Adipocyte (in vitro differentiated cells): ENCODE measurements at regions not wholly inside any gene's neighbourhood (a gene's known extent, or its start where the extent isn't known, plus 50 kb on each side); places are given as distances from the start of the nearest gene placed in this dataset.
"Not testable (repeated sequence)": the region's sequence is repeated elsewhere in the genome, so short reads cannot be mapped to it uniquely, and the experiment has no call there.

Experiments used
- DNase-seq: peaks from one replicate; pipeline ENCODE4 v3.0.0-alpha.2; 2015; ENCODE audit warnings: low read depth
- H3K27me3 ChIP-seq: replicated peaks from 2 replicates; pipeline ENCODE4 v1.7.0; 2013; ENCODE audit warnings: mild to moderate bottlenecking, low read length, moderate library complexity; ENCODE audit not compliant: control insufficient read depth, insufficient read depth
- H3K36me3 ChIP-seq: 2 replicates; pipeline ENCODE4 v1.7.0; 2013; ENCODE audit warnings: low read length, mild to moderate bottlenecking, moderate library complexity; ENCODE audit not compliant: control insufficient read depth, insufficient read depth, severe bottlenecking
- H3K4me1 ChIP-seq: 2 replicates; pipeline ENCODE4 v1.7.0; 2013; ENCODE audit warnings: mild to moderate bottlenecking, low read length, moderate library complexity; ENCODE audit not compliant: control insufficient read depth, insufficient read depth
- H3K4me3 ChIP-seq: 2 replicates; pipeline ENCODE4 v1.7.0; 2013; ENCODE audit warnings: mild to moderate bottlenecking, low read length, moderate library complexity
- H3K9ac ChIP-seq: 2 replicates; pipeline ENCODE4 v1.7.0; 2013; ENCODE audit warnings: mild to moderate bottlenecking, low read length, moderate library complexity
- H3K9me3 ChIP-seq: 2 replicates; pipeline ENCODE4 v1.7.0; 2013; ENCODE audit warnings: mild to moderate bottlenecking, low read length, moderate library complexity; ENCODE audit not compliant: control insufficient read depth

DNA sequence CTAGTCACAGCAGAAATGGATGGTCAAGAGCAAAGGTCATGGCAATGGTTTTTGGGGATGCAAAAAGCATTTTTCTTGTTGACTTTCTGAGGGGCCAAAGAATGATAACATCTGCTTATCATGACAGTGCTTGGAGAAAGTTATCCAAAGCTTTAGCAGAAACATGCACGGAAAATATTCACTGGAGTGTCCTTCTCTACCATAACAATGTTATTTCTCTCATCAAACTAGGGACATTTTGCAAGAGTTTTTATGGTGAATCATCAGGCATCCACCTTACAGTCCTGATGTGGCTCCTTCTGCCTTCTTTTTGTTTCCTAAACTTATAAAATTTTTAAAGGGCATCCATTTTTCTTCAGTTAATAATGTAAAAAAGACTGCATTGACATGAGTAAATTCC lies 302.3 kb downstream of the HIVEP2 start:
- DNase-seq = no peak
- no peak overlapping the region for H3K4me3 ChIP-seq
- no peaks in the 10 kb centered on the region for H3K9me3 ChIP-seq
- H3K36me3 ChIP-seq = no peaks in the 10 kb centered on the region
- H3K9ac ChIP-seq = no peak overlapping the region
- H3K4me1 ChIP-seq = peaks cover 5% of the 10 kb centered on the region
- peaks cover 17% of the 10 kb centered on the region for H3K27me3 ChIP-seq

DNA sequence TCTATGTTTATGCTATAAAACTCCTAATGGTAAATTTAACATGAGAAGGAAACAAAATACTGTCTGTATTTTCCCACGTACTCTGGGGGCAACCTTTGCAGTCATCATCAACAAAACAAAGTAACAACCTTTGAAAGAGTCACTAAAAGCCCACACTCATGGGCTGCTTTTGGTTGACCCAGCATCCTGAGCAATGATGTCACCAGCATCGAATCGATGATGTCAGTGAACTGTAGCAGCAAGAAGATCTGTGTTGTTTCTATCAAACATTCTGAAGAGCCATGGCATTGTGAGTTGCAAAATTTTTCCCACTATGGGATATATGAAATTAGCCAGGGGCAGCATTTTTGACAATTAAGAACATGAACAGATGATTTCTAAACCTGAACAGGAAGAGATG lies 300.1 kb downstream of the HIVEP2 start:
- peaks cover 13% of the 10 kb centered on the region for H3K4me1 ChIP-seq
- H3K27me3 ChIP-seq = peaks cover 17% of the 10 kb centered on the region
- H3K4me3 ChIP-seq = no peak overlapping the region
- no peaks in the 10 kb centered on the region for H3K36me3 ChIP-seq
- no peak overlapping the region for H3K9ac ChIP-seq
- no peak for DNase-seq
- H3K9me3 ChIP-seq = no peaks in the 10 kb centered on the region

DNA sequence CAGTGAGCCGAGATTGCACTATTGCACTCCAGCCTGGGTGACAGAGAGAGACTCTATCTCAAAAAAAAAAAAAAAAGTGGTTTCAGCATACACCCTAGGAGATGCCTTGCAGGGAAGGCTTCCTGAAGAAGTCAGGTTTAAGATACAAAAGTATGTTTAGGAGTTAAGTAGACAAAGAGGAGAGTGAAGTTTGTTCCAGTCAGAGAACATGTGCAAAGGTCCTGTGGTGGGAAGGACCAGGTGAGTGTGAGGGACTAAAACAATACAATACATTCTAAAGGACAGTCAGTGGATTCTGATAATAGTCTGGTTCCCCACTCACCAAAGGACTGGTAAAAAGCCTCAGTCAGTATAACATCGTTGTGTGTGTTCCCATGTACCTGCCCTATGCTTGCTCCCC lies 299.3 kb downstream of the HIVEP2 start:
- Histone ChIP-seq H3K4me3 (no peak overlapping the region), H3K27me3 (peaks cover 17% of the 10 kb centered on the region), H3K36me3 (no peaks in the 10 kb centered on the region), H3K9me3 (no peaks in the 10 kb centered on the region), H3K9ac (no peak overlapping the region), H3K4me1 (peaks cover 13% of the 10 kb centered on the region)
- DNase-seq = no peak

DNA sequence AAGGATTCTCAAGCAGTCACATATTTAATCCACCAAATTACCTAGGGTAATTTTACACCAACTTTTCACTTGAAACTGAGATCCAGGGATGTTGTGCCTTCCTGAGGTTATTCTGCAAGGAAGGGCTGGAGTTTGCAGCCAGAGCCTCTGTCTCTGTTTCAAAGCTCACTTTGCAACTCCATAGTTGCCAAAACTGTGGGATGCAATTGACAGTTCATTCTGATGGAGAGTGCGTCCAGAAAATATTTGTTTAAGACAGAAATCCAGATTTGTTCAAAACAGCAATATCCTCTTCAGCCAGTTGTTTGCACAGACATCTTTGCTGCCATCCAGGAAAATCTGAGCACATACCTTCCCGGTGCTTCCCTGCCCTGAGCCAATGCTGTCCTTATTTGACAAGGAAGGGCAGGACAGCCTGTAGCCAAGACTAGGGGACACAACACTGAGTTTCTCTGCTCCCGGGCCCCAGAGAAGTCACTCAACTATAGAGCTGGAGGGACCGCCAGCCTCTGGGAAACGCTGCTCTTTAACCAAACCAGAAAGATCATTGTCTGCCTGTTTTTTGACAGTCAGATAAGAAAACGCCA lies 297.4 kb downstream of the HIVEP2 start:
- Histone ChIP-seq H3K9ac (no peak overlapping the region), H3K9me3 (no peaks in the 10 kb centered on the region), H3K4me1 (peaks cover 9% of the 10 kb centered on the region), H3K27me3 (peaks cover 17% of the 10 kb centered on the region), H3K4me3 (no peak overlapping the region), H3K36me3 (no peaks in the 10 kb centered on the region)
- no peak for DNase-seq

DNA sequence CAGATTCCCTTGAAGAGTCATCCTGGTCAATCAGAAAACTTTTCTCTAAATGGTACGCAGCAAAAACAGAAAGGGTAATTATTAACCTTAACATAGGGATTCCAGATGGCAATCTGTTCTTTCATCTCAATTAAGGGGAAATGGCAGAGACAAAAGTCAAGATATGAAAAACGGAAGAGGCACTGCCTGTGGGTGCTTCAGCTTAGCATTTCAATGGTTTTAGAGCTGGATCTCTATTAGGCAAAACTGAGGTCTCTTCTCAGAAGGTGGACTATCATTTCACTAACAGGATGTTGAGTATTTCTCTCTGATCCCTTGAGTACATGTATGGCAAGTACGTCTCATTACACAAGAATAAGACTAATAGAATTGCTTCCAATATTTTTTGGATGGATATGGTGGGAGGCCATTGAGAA lies 296.9 kb downstream of the HIVEP2 start:
- Histone ChIP-seq H3K4me1 (peaks cover 7% of the 10 kb centered on the region), H3K9ac (no peak overlapping the region), H3K27me3 (peaks cover 17% of the 10 kb centered on the region), H3K4me3 (no peak overlapping the region), H3K9me3 (no peaks in the 10 kb centered on the region), H3K36me3 (no peaks in the 10 kb centered on the region)
- DNase-seq = no peak

DNA sequence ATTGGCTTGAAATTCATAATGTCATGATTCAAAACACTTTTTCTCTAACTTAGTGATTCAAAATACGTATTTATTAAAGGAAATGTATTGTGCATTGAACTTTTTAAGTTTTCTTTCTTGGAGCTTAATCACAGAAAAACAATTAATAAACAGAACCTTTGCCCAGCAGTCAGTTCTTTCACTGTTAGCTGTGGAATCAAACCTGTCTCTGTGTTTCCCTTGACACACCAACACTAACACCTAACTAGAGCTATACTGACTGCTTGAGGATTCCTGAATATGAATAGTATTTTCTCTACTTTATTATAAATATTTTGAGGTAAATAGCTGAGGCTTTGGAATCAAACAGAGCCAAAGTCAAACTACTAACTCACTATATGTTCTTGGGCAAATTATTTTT lies 296.4 kb downstream of the HIVEP2 start:
- Histone ChIP-seq H3K4me3 (no peak overlapping the region), H3K27me3 (peaks cover 17% of the 10 kb centered on the region), H3K9ac (no peak overlapping the region), H3K9me3 (no peaks in the 10 kb centered on the region), H3K4me1 (peaks cover 10% of the 10 kb centered on the region), H3K36me3 (no peaks in the 10 kb centered on the region)
- no peak for DNase-seq

DNA sequence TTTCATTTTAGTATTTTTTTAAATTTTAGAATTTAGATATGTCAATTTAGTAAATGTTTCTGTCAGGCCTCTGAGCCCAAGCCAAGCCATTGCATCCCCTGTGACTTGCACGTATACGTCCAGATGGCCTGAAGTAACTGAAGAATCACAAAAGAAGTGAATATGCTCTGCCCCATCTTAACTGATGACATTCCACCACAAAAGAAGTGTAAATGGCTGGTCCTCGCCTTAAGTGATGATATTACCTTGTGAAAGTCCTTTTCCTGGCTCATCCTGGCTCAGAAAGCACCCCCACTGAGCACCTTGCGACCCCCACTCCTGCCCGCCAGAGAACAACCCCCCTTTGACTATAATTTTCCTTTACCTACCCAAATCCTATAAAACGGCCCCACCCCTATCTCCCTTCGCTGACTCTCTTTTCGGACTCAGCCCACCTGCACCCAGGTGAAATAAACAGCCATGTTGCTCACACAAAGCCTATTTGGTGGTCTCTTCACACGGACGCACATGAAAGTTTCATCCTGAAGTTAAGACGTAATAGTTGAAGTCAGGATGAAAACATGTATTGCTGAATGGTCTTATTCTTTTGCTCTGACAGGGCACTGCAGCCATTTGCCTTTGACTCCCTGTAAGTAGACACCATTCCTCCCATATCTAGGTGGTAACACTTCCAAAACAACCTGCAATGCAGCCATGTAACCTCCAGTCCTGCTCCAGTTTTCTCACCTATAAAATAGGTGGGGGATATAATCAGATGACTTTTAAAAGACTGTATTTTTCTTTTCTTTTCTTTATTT lies 295.3 kb downstream of the HIVEP2 start:
- H3K9me3 ChIP-seq, DNase-seq, H3K9ac ChIP-seq, H3K4me3 ChIP-seq, H3K36me3 ChIP-seq: not testable (repeated sequence)
- Histone ChIP-seq H3K27me3 (peaks cover 17% of the 10 kb centered on the region), H3K4me1 (peaks cover 12% of the 10 kb centered on the region)

DNA sequence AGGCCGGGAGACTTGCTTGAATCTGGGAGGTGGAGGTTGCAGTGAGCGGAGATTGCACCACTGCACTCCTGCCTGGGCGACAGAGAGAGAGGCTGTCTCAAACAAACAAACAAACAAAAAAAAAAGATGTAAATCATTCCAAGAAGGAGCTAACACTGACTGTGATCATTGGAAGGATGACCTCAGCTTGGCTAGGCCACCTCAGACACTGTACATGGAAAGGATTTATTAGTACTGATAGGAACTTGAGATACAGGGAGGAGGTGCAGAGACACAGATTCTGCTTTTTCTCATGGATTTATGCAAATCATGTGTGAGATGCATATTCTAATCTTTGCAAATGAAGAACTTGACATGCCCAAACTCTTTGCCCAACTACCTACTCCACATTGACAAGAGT lies 293.6 kb downstream of the HIVEP2 start:
- Histone ChIP-seq H3K36me3 (no peaks in the 10 kb centered on the region), H3K9me3 (no peaks in the 10 kb centered on the region), H3K4me3 (no peak overlapping the region), H3K4me1 (peaks cover 12% of the 10 kb centered on the region), H3K9ac (no peak overlapping the region), H3K27me3 (peaks cover 11% of the 10 kb centered on the region)
- no peak for DNase-seq

DNA sequence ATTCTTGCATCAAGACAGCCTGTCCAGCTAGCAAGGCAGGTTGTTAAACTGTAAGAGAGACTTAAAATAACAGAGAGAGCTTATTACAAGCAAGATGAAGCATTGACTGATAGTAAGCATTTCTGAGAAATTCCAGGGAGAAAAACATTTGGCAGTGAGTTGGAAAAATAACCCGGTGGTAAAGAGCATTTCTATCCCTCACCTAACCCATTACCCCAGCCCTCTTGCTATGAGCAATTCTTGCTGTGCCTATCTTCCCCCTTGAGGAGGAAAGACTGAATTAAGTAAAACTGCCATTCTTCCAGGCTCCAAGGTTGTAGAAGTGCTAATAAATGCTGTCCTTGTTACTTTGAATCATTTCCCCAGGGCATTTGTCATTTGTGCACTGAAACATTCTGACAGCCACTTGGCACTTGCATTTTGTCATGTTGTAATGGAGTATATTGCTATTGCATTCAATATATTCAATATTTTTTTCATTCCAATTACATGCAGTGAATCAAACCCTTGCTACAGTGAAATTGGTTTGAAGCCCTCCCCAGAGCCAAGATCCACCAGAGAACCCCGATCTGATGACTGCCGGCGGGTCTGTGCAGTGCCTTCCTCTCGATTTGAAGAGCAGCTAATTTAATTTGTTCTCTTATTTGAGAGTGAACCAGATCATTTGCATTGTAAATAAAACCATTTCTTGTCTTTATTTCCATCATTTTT lies 291.1 kb downstream of the HIVEP2 start:
- Histone ChIP-seq H3K27me3 (no peaks in the 10 kb centered on the region), H3K9ac (no peak overlapping the region), H3K36me3 (no peaks in the 10 kb centered on the region), H3K4me1 (peaks cover 5% of the 10 kb centered on the region), H3K9me3 (no peaks in the 10 kb centered on the region), H3K4me3 (no peak overlapping the region)
- DNase-seq = no peak

DNA sequence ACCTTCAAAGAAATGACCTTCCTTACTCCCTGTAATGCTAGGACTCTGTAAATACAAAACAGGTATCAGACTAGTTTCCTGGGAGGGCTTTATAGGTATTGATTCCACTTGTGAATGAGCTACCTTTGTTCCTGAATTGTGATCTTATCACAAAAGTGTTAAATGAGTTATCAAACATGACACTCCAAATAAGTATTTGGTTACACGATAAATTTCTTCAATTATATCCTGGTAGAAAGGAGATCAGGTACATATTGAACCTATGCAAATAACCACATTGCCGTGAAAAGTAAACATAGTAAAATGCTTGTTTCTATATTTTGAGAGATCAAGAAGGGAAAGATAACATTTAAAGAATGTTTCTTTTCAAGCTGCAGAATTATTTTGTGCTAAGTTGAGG lies 285.3 kb downstream of the HIVEP2 start:
- Histone ChIP-seq H3K27me3 (no peaks in the 10 kb centered on the region), H3K4me3 (no peak overlapping the region), H3K9ac (no peak overlapping the region), H3K9me3 (peaks cover 17% of the 10 kb centered on the region), H3K4me1 (no peaks in the 10 kb centered on the region), H3K36me3 (no peaks in the 10 kb centered on the region)
- no peak for DNase-seq

DNA sequence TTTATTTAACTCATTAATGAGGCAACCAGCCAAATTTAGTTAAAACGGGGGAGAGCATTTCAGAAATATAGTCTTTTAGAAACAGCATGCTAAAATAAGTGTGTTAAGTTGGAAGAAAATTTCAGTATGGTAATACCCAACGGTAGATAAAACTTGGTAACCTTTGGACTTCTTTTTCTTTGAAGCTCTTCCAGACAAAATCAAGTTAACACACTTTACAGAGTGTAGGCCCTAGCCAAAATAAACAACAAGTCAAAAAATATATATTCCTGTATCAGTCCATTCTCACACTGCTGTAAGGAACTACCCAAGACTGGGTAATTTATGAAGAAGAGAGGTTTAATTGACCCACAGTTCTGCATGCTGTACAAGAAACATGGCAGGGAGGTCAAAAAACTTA lies 279.6 kb downstream of the HIVEP2 start:
- peaks cover 23% of the 10 kb centered on the region for H3K9me3 ChIP-seq
- no peaks in the 10 kb centered on the region for H3K36me3 ChIP-seq
- no peak for DNase-seq
- H3K27me3 ChIP-seq = no peaks in the 10 kb centered on the region
- H3K4me3 ChIP-seq = no peak overlapping the region
- H3K9ac ChIP-seq = no peak overlapping the region
- no peaks in the 10 kb centered on the region for H3K4me1 ChIP-seq
